ENCODE measurements at regions not wholly inside any gene's neighbourhood (a gene's known extent, or its start where the extent isn't known, plus 50 kb on each side); places are given as distances from the start of the nearest gene placed in this dataset.

DNA sequence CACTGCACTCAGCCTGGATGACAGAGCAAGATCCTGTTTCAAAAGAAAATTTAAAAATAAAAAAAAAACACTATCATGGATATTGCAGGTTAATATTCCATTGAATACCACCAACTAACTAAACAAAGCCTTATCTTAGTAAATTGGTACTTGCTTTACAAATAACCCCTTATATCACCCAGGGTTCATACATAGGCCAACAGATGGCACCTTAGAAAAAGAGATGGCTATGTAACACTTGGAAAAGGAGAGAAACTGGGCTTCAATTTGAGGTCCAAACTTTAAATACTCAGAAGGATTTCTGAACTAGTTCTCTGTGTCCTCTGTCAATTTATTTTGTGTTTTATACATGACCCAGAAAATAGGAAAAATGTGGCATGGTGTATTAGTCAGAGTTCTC, 249.6 kb upstream of the LRP1B start:
- TF ChIP-seq, protein P1, sequence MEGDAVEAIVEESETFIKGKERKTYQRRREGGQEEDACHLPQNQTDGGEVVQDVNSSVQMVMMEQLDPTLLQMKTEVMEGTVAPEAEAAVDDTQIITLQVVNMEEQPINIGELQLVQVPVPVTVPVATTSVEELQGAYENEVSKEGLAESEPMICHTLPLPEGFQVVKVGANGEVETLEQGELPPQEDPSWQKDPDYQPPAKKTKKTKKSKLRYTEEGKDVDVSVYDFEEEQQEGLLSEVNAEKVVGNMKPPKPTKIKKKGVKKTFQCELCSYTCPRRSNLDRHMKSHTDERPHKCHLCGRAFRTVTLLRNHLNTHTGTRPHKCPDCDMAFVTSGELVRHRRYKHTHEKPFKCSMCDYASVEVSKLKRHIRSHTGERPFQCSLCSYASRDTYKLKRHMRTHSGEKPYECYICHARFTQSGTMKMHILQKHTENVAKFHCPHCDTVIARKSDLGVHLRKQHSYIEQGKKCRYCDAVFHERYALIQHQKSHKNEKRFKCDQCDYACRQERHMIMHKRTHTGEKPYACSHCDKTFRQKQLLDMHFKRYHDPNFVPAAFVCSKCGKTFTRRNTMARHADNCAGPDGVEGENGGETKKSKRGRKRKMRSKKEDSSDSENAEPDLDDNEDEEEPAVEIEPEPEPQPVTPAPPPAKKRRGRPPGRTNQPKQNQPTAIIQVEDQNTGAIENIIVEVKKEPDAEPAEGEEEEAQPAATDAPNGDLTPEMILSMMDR (IDR thresholded peaks at IDR 0.05): no peak
- TF ChIP-seq POLR2A (IDR thresholded peaks at IDR 0.05): no peak
